Hepatocyte (in vitro differentiated cells): ENCODE measurements at regions not wholly inside any gene's neighbourhood (a gene's known extent, or its start where the extent isn't known, plus 50 kb on each side); places are given as distances from the start of the nearest gene placed in this dataset. TPM values are rescaled to one million over a fixed set of nuclear protein-coding genes. Genes with fewer than 3 reads are reported as not detected.
"Not testable (repeated sequence)": the region's sequence is repeated elsewhere in the genome, so short reads cannot be mapped to it uniquely, and the experiment has no call there.

Source experiments
- DNase-seq: peaks from one replicate; pipeline ENCODE4 v3.0.0-alpha.2; 2016; ENCODE audit warnings: low spot score
- H2AFZ ChIP-seq: fragments of 200-600 bp; sonication (generic); 2 replicates; pipeline ENCODE4 v1.6.0; 2016; ENCODE audit warnings: antibody characterized with exemption, mild to moderate bottlenecking
- H3K27ac ChIP-seq: fragments of 200-600 bp; sonication (generic); 2 replicates; pipeline ENCODE4 v1.5.1; 2016; ENCODE audit warnings: mild to moderate bottlenecking
- H3K27me3 ChIP-seq: fragments of 200-600 bp; sonication (generic); 2 replicates; pipeline ENCODE4 v1.6.1; 2016
- H3K36me3 ChIP-seq: fragments of 200-600 bp; sonication (generic); replicated peaks from 2 replicates; pipeline ENCODE4 v1.5.1; 2016; ENCODE audit warnings: low read depth; ENCODE audit not compliant: insufficient read depth
- H3K4me1 ChIP-seq: fragments of 200-600 bp; sonication (generic); 2 replicates; pipeline ENCODE4 v1.5.1; 2016; ENCODE audit warnings: mild to moderate bottlenecking, moderate library complexity; ENCODE audit not compliant: insufficient read depth
- H3K4me2 ChIP-seq: fragments of 200-600 bp; sonication (generic); 2 replicates; pipeline ENCODE4 v1.6.0; 2016
- H3K4me3 ChIP-seq: fragments of 200-600 bp; sonication (generic); 2 replicates; pipeline ENCODE4 v1.5.1; 2016; ENCODE audit warnings: mild to moderate bottlenecking
- H3K79me2 ChIP-seq: fragments of 200-600 bp; sonication (generic); 2 replicates; pipeline ENCODE4 v1.6.0; 2017; ENCODE audit warnings: mild to moderate bottlenecking
- H3K9me2 ChIP-seq: fragments of 200-600 bp; sonication (generic); replicated peaks from 2 replicates; pipeline ENCODE4 v1.6.0; 2017; ENCODE audit warnings: mild to moderate bottlenecking; ENCODE audit not compliant: insufficient read depth
- H3K9me3 ChIP-seq: fragments of 200-600 bp; sonication (generic); 2 replicates; pipeline ENCODE4 v1.5.1; 2016; ENCODE audit warnings: low read depth, mild to moderate bottlenecking
- H4K20me1 ChIP-seq: fragments of 200-600 bp; sonication (generic); 2 replicates; pipeline ENCODE4 v1.6.0; 2016; ENCODE audit warnings: mild to moderate bottlenecking; ENCODE audit not compliant: insufficient read depth, poor library complexity, severe bottlenecking
- WGBS: methylation state at CpG from one replicate; pipeline ENCODE4 v1.1.6; 2016; ENCODE audit warnings: low lambda C conversion rate; ENCODE audit errors: missing lambda C conversion rate; 5-methylcytosine and 5-hydroxymethylcytosine counted together
- small RNA-seq: library from RNA; depleted of rRNA; stranded (forward); fragments of <200 nt; gene quantifications from one replicate; pipeline ENCODE3, GENCODE V24; 2014

GRCh38 chr21:6154524-6155320, 4366.7 kb upstream of the TPTE start:
- H4K20me1 ChIP-seq, H3K4me3 ChIP-seq, H2AFZ ChIP-seq, H3K4me2 ChIP-seq, H3K4me1 ChIP-seq, H3K9me2 ChIP-seq, DNase-seq, H3K27ac ChIP-seq, H3K79me2 ChIP-seq, H3K9me3 ChIP-seq, H3K27me3 ChIP-seq, H3K36me3 ChIP-seq: not testable (repeated sequence)
- WGBS = 40% methylated on average over 1 of the region's 30 CpGs

- H3K36me3 ChIP-seq, H3K4me2 ChIP-seq, H3K27me3 ChIP-seq, H2AFZ ChIP-seq, DNase-seq, H3K9me2 ChIP-seq, H3K27ac ChIP-seq, H3K4me3 ChIP-seq, H3K9me3 ChIP-seq, H4K20me1 ChIP-seq, H3K79me2 ChIP-seq, H3K4me1 ChIP-seq: not testable (repeated sequence)
- WGBS = no CpG with 5 or more reads among the region's 27 CpGs
Observed at GRCh38 chr21:6156712-6157389, 4364.5 kb upstream of the TPTE start.

GRCh38 chr21:6157515-6157914, 4363.9 kb upstream of the TPTE start:
- H2AFZ ChIP-seq, H3K9me2 ChIP-seq, H3K27me3 ChIP-seq, H3K4me1 ChIP-seq, H3K36me3 ChIP-seq, H3K4me3 ChIP-seq, DNase-seq, H3K79me2 ChIP-seq, H3K9me3 ChIP-seq, H4K20me1 ChIP-seq, H3K4me2 ChIP-seq, H3K27ac ChIP-seq: not testable (repeated sequence)
- no CpG with 5 or more reads among the region's 11 CpGs for WGBS

- H3K9me3 ChIP-seq, H3K9me2 ChIP-seq, H2AFZ ChIP-seq, DNase-seq, H4K20me1 ChIP-seq, H3K79me2 ChIP-seq, H3K4me3 ChIP-seq, H3K4me2 ChIP-seq, H3K27ac ChIP-seq, H3K27me3 ChIP-seq, H3K36me3 ChIP-seq, H3K4me1 ChIP-seq: not testable (repeated sequence)
- WGBS = 92% methylated on average over 2 of the region's 9 CpGs
Observed at GRCh38 chr21:6158171-6158570, 4363.2 kb upstream of the TPTE start.

Small RNA genes lying in the stretch of these regions (small RNA-seq; reads per million reads assigned to genes)
- not detected for gene CU639417.2
